ENCODE measurements at regions not wholly inside any gene's neighbourhood (a gene's known extent, or its start where the extent isn't known, plus 50 kb on each side); places are given as distances from the start of the nearest gene placed in this dataset.
A peak's percentile ranks its signal among the peaks of the same experiment; 100 is the strongest.

DNA sequence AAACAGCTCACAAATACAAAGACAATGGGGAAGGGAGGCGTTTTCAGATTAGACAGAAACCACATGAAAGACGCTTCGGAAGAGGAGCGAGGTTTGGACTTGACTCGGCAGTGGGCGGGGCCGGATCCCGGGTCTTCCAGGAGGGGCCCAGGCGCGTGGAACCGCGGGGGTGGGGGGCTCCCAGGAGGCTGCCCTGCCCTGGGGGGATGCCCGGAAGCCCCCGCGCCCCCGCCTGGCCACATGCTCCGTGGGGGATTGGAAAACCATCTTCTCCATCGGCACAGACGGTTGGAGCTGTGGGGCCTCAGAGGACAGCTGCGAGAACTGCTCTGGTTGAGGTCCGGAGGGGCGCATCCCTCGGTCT is 186.0 kb upstream of the SHH start:
- Histone ChIP-seq H3K9ac (ENCODE audit: low read depth in 1 of 2, low read length in 2 of 2) (no peak overlapping the region), H3K27me3 (ENCODE audit: control insufficient read depth in 4 of 4, insufficient read depth in 4 of 4, low read length in 3 of 4) (no peaks in the 10 kb centered on the region), H3K4me3 (ENCODE audit: low read depth in 1 of 3, low read length in 3 of 3) (no peak overlapping the region), H3K4me1 (ENCODE audit: control insufficient read depth in 4 of 4, insufficient read depth in 4 of 4, low read length in 3 of 4) (no peaks in the 10 kb centered on the region), H3K9me3 (ENCODE audit: control insufficient read depth in 4 of 4, low read length in 3 of 4) (no peaks in the 10 kb centered on the region), H3K36me3 (ENCODE audit: control insufficient read depth in 4 of 4, insufficient read depth in 3 of 4, low read depth in 1 of 4, low read length in 3 of 4) (no peaks in the 10 kb centered on the region), H3K27ac (ENCODE audit: low read depth in 1 of 2, low read length in 2 of 2) (no peak overlapping the region)
- peak; percentile 13 for DNase-seq (ENCODE audit: low spot score)
- TF ChIP-seq FOXA2 (IDR thresholded peaks at IDR 0.05) = no peak
- TF ChIP-seq, protein P1, sequence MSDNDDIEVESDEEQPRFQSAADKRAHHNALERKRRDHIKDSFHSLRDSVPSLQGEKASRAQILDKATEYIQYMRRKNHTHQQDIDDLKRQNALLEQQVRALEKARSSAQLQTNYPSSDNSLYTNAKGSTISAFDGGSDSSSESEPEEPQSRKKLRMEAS (IDR thresholded peaks at IDR 0.05) = no peak
- no peak for TF ChIP-seq RAD21 (IDR thresholded peaks at IDR 0.05)
- TF ChIP-seq RXRA (IDR thresholded peaks at IDR 0.05) = no peak
- TF ChIP-seq, protein P2, sequence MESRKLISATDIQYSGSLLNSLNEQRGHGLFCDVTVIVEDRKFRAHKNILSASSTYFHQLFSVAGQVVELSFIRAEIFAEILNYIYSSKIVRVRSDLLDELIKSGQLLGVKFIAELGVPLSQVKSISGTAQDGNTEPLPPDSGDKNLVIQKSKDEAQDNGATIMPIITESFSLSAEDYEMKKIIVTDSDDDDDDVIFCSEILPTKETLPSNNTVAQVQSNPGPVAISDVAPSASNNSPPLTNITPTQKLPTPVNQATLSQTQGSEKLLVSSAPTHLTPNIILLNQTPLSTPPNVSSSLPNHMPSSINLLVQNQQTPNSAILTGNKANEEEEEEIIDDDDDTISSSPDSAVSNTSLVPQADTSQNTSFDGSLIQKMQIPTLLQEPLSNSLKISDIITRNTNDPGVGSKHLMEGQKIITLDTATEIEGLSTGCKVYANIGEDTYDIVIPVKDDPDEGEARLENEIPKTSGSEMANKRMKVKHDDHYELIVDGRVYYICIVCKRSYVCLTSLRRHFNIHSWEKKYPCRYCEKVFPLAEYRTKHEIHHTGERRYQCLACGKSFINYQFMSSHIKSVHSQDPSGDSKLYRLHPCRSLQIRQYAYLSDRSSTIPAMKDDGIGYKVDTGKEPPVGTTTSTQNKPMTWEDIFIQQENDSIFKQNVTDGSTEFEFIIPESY (IDR thresholded peaks at IDR 0.05) = no peak
- no peak for TF ChIP-seq EGR1 (IDR thresholded peaks at IDR 0.05; ENCODE audit: low read depth in 2 of 2)
- TF ChIP-seq TAF1 (conservative IDR thresholded peaks at IDR 0.05) = no peak
- no peak for TF ChIP-seq GABPA (IDR thresholded peaks at IDR 0.05 in 1 of 2, conservative IDR thresholded peaks at IDR 0.05 in 1 of 2)
- TF ChIP-seq YY1 (IDR thresholded peaks at IDR 0.05) = no peak
- no peak for TF ChIP-seq HNF4G (IDR thresholded peaks at IDR 0.05)
- no peak for TF ChIP-seq JUND (IDR thresholded peaks at IDR 0.05)
- TF ChIP-seq SP1 (IDR thresholded peaks at IDR 0.05) = no peak
- TF ChIP-seq HNF4A (conservative IDR thresholded peaks at IDR 0.05) = no peak
- TF ChIP-seq, protein P3, sequence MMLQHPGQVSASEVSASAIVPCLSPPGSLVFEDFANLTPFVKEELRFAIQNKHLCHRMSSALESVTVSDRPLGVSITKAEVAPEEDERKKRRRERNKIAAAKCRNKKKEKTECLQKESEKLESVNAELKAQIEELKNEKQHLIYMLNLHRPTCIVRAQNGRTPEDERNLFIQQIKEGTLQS (IDR thresholded peaks at IDR 0.05) = no peak
- TF ChIP-seq FOXA1 (IDR thresholded peaks at IDR 0.05) = no peak
- no peak for TF ChIP-seq NR2F2 (IDR thresholded peaks at IDR 0.05)
- TF ChIP-seq, protein P4, sequence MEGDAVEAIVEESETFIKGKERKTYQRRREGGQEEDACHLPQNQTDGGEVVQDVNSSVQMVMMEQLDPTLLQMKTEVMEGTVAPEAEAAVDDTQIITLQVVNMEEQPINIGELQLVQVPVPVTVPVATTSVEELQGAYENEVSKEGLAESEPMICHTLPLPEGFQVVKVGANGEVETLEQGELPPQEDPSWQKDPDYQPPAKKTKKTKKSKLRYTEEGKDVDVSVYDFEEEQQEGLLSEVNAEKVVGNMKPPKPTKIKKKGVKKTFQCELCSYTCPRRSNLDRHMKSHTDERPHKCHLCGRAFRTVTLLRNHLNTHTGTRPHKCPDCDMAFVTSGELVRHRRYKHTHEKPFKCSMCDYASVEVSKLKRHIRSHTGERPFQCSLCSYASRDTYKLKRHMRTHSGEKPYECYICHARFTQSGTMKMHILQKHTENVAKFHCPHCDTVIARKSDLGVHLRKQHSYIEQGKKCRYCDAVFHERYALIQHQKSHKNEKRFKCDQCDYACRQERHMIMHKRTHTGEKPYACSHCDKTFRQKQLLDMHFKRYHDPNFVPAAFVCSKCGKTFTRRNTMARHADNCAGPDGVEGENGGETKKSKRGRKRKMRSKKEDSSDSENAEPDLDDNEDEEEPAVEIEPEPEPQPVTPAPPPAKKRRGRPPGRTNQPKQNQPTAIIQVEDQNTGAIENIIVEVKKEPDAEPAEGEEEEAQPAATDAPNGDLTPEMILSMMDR (IDR thresholded peaks at IDR 0.05; ENCODE audit: low read depth, low read length, missing input control) = no peak
- TF ChIP-seq, protein P5, sequence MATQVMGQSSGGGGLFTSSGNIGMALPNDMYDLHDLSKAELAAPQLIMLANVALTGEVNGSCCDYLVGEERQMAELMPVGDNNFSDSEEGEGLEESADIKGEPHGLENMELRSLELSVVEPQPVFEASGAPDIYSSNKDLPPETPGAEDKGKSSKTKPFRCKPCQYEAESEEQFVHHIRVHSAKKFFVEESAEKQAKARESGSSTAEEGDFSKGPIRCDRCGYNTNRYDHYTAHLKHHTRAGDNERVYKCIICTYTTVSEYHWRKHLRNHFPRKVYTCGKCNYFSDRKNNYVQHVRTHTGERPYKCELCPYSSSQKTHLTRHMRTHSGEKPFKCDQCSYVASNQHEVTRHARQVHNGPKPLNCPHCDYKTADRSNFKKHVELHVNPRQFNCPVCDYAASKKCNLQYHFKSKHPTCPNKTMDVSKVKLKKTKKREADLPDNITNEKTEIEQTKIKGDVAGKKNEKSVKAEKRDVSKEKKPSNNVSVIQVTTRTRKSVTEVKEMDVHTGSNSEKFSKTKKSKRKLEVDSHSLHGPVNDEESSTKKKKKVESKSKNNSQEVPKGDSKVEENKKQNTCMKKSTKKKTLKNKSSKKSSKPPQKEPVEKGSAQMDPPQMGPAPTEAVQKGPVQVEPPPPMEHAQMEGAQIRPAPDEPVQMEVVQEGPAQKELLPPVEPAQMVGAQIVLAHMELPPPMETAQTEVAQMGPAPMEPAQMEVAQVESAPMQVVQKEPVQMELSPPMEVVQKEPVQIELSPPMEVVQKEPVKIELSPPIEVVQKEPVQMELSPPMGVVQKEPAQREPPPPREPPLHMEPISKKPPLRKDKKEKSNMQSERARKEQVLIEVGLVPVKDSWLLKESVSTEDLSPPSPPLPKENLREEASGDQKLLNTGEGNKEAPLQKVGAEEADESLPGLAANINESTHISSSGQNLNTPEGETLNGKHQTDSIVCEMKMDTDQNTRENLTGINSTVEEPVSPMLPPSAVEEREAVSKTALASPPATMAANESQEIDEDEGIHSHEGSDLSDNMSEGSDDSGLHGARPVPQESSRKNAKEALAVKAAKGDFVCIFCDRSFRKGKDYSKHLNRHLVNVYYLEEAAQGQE (IDR thresholded peaks at IDR 0.05) = no peak
- 78% methylated on average over 23 of the region's 23 CpGs for WGBS
